GM19438 (cell line): ENCODE measurements at regions not wholly inside any gene's neighbourhood (a gene's known extent, or its start where the extent isn't known, plus 50 kb on each side); places are given as distances from the start of the nearest gene placed in this dataset.

Experiments
- ATAC-seq: cut with Tn5 transposase; IDR thresholded peaks from one replicate; pipeline ENCODE4 v1.9.1; 2021; ENCODE audit warnings: low read depth; ENCODE audit not compliant: unreplicated experiment

GRCh38 chr5:73272351-73272750 lies 99.4 kb downstream of the TMEM174 start:
- no peak for ATAC-seq

- ATAC-seq, result no peak
Measured at GRCh38 chr5:73268826-73269225, 95.8 kb downstream of the TMEM174 start.

GRCh38 chr5:73267766-73268435 lies 94.9 kb downstream of the TMEM174 start:
- ATAC-seq, result no peak

- ATAC-seq, result no peak
Measured at GRCh38 chr5:73266925-73267765, 94.2 kb downstream of the TMEM174 start.

GRCh38 chr5:73266176-73266738 lies 93.3 kb downstream of the TMEM174 start:
- no peak for ATAC-seq

- ATAC-seq, result no peak
Measured at GRCh38 chr5:73265641-73266040, 92.6 kb downstream of the TMEM174 start.

GRCh38 chr5:73264631-73265030 lies 91.6 kb downstream of the TMEM174 start:
- ATAC-seq, result no peak

GRCh38 chr5:73263001-73263710 lies 90.2 kb downstream of the TMEM174 start:
- ATAC-seq, result no peak

- ATAC-seq, result no peak
Measured at GRCh38 chr5:73256862-73257261, 83.9 kb downstream of the TMEM174 start.

GRCh38 chr5:73256462-73256861 lies 83.5 kb downstream of the TMEM174 start:
- no peak for ATAC-seq

GRCh38 chr5:73256012-73256411 lies 83.0 kb downstream of the TMEM174 start:
- ATAC-seq, result no peak

- ATAC-seq, result no peak
Measured at GRCh38 chr5:73254642-73255041, 81.6 kb downstream of the TMEM174 start.

- ATAC-seq, result no peak
Measured at GRCh38 chr5:73253047-73253660, 80.2 kb downstream of the TMEM174 start.

- ATAC-seq, result no peak
Measured at GRCh38 chr5:73250645-73251044, 77.7 kb downstream of the TMEM174 start.

GRCh38 chr5:73242735-73243134 lies 69.7 kb downstream of the TMEM174 start:
- no peak for ATAC-seq

GRCh38 chr5:73238873-73239272 lies 65.9 kb downstream of the TMEM174 start:
- ATAC-seq, result no peak

- ATAC-seq, result no peak
Measured at GRCh38 chr5:73236541-73237128, 63.6 kb downstream of the TMEM174 start.

GRCh38 chr5:73234204-73234555 lies 61.2 kb downstream of the TMEM174 start:
- no peak for ATAC-seq

- no peak for ATAC-seq
Measured at GRCh38 chr5:73233461-73234203, 60.6 kb downstream of the TMEM174 start.

- ATAC-seq, result no peak
Measured at GRCh38 chr5:73233053-73233460, 60.1 kb downstream of the TMEM174 start.
